ENCODE measurements at regions not wholly inside any gene's neighbourhood (a gene's known extent, or its start where the extent isn't known, plus 50 kb on each side); places are given as distances from the start of the nearest gene placed in this dataset.

GRCh38 chr12:19064713-19065112 lies 64.8 kb upstream of the PLEKHA5 start:
- DNase-seq, result no peak

- DNase-seq, result no peak
Measured at GRCh38 chr12:19065223-19065622, 64.3 kb upstream of the PLEKHA5 start.

- DNase-seq, result no peak
Measured at GRCh38 chr12:19065871-19066270, 63.7 kb upstream of the PLEKHA5 start.

- no peak for DNase-seq
Measured at GRCh38 chr12:19066475-19067001, 63.0 kb upstream of the PLEKHA5 start.

GRCh38 chr12:19068137-19068536 lies 61.4 kb upstream of the PLEKHA5 start:
- DNase-seq, result no peak

- no peak for DNase-seq
Measured at GRCh38 chr12:19070341-19070740, 59.2 kb upstream of the PLEKHA5 start.

- DNase-seq, result no peak
Measured at GRCh38 chr12:19074700-19075099, 54.8 kb upstream of the PLEKHA5 start.

GRCh38 chr12:19075711-19076340 lies 53.7 kb upstream of the PLEKHA5 start:
- DNase-seq, result no peak
